HG03060 (cell line): ENCODE measurements at regions not wholly inside any gene's neighbourhood (a gene's known extent, or its start where the extent isn't known, plus 50 kb on each side); places are given as distances from the start of the nearest gene placed in this dataset.
"Not testable (repeated sequence)": the region's sequence is repeated elsewhere in the genome, so short reads cannot be mapped to it uniquely, and the experiment has no call there.

Experiments
- ATAC-seq: cut with Tn5 transposase; IDR thresholded peaks from one replicate; pipeline ENCODE4 v1.9.1; 2021; ENCODE audit warnings: low read depth, moderate number of reproducible peaks; ENCODE audit not compliant: unreplicated experiment

- ATAC-seq: no peak
Measured at GRCh38 chr5:125215593-125215992, 469.2 kb upstream of the ZNF608 start.

DNA sequence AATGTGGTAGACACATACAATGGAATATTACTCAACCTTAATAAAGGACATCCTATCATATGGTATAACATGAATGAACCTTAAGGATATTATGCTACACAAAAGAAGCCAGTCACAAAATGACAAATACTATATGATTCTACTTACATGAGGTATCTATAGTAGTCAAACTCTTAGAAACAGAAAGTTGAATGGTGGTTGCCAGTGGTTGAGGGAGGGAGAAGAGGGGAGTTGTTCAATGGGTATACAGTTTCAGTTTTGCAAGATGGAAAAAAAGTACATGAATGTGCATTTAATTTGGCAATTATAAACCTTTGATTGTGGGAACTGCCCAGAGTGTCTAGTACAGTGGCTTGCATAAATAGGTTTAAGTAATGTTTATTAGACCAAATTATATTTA, 473.3 kb upstream of the ZNF608 start:
- no peak for ATAC-seq

- ATAC-seq: no peak
Measured at GRCh38 chr5:125220284-125220683, 473.8 kb upstream of the ZNF608 start.

DNA sequence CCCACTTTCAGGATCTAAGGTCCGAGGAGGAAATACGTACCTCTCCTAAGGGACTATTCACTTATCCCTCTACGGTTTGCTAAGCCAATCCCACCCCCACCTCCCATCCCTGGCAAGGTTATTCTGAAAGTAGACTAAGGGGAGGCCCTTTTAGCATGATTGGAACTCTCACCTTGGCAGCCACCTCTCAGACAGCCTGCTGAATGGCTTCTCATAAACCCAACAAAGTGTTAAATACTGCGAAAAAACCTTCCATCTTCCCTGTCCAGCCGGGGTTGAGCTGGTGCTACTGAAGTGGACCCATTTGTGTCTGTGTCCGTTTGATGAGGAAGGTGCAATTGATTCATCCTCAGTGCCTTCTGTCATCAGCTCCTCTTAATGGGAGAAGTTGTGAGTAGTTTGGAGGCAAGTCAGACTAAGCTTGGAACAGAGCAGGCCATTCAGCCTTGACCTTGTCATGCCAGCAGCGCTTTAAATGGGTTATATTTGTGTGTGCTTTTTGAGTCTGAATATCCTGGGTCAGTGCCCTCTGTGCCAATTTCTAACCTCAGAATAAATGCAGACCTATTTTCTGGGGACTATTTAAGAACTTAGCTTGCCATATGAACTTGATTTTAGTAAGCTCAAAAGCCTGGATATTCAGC, 476.3 kb upstream of the ZNF608 start:
- no peak for ATAC-seq

- ATAC-seq: no peak
Measured at GRCh38 chr5:125225424-125225823, 479.0 kb upstream of the ZNF608 start.

- ATAC-seq: no peak
Measured at GRCh38 chr5:125226825-125227224, 480.4 kb upstream of the ZNF608 start.

DNA sequence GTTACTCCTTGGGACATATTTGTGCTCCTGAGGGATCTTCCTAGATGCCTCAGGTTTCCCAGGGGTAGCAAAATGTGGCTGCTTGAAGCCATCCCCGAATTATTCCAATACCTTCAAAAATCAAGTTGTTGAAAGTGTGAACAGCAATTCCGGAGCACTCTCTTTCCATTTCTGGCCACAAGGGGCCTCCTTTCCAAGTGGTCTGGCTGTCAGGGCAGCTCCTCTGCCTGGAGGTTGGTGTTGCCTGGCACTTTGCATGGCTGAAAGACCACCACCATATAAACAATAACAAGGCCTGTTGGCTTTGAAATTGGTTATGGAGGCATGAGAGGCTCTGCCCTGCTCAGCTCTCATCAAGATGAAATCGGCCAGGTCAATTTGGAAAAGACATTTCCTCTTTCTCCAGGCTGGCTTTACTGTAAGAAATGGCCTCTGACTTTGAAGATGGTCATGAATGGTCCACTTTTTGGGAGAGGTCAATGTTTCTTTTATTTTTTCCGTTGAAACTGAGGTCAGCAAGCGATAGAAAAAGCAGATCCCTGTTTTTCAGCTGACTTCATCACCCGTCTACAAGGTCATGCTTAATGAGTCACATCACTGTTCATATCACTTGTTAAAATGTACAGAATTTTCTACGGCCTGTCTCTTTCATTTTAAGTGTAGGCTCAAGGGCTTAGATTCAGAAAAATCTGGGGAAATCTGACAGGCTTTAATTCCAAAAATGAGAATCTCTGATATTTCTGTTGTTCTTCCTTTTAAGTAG, 481.1 kb upstream of the ZNF608 start:
- ATAC-seq: no peak

- no peak for ATAC-seq
Measured at GRCh38 chr5:125228363-125229070, 482.1 kb upstream of the ZNF608 start.

DNA sequence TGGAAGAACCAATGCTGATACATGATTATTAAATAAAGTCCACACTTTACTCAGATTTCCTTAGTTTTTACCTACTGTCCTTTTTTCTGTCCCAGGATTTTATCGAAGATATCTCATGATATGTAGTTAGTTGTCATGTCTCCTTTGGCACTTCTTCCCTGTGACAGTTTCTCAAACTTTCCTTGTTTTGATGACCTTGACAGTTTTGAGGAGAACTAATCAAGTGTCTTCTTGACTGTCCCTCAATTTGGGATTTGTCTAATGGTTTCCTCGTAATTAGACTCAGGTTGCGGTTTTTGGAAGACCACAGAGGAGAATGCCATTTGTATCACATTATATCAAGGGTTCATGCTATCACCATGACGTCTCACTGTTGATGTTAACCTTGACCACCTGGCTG, 483.1 kb upstream of the ZNF608 start:
- ATAC-seq: no peak

DNA sequence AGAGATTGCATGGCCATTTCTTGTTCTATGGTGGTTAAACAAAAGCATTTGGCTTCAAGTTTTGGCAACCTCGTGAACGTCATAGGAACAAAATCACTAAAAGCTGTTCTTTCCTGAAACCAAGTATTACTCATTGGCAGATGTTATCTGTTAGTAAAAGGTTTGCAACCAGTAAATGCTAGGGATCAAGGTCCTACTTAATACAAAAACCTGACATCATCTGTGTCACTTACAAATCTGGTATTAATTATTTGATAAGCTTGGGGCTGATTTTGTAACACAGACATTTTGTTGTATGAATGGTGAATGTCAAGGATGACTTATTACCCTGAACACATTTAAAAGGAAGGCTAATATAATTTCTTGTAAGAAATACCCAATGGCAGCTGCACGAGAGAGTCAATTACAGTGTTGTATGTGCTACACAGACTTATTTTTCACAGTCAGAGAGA, 486.4 kb upstream of the ZNF608 start:
- no peak for ATAC-seq

- no peak for ATAC-seq
Measured at GRCh38 chr5:125233944-125234343, 487.5 kb upstream of the ZNF608 start.

GRCh38 chr5:125236007-125236406, 489.6 kb upstream of the ZNF608 start:
- no peak for ATAC-seq

GRCh38 chr5:125236981-125237380, 490.5 kb upstream of the ZNF608 start:
- ATAC-seq: no peak

DNA sequence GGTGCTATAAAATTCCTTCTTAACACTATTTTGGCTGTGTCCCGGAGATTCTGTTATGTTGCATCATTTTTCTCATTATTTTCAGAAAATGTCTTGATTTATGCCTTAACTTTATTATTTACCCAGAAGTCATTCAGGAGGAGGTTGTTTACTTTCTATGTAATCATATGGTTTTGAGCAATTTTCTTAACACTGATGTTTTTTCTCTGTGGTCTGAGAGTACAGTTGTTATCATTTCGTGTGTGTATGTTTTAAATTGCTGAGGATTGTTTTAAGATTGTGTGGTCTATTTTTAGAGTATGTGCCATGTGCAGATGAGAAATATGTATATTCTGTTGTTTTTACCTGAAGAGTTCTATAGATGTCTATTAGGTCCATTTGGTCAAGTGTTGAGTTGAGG, 498.1 kb upstream of the ZNF608 start:
- ATAC-seq: no peak

DNA sequence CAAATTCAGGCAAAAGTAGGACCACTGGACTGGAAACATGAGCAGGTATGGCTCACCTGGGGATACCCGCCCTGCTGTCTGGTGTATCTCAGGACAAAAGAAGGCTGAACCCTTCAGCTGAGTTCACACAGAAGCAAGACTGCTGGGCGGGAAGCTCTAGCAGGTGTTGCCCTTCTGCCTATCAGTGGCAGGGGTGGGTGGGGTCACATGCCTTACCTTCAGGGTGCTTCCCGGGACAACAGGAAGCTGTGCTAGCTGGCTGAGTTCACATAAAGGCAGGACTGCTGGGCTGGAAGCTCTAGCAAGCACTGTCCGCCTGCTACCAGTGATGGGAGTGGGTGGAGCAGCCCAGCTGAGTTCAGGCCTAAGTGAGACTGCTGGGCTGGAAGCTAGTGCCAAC, 498.8 kb upstream of the ZNF608 start:
- ATAC-seq: no peak

DNA sequence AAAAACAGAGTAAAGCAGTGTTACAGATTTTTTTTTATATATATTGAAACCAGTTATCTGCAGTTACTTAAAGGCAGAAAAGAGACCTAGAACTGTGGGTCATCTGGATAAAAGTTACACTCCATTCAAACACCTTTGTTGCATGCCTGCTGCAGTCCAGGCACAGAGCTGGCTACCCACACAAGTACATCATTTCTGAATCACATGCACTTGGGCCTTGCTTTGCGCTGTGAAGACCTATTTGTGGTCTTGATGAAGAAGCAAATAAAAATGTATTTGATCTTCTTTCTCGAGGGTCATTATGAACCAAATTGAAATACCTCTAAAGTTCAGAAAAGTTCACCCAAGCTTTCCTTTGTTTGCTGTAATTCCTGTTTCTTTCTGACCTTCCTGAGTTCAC, 503.0 kb upstream of the ZNF608 start:
- no peak for ATAC-seq

- ATAC-seq: no peak
Measured at GRCh38 chr5:125251703-125252102, 505.3 kb upstream of the ZNF608 start.

DNA sequence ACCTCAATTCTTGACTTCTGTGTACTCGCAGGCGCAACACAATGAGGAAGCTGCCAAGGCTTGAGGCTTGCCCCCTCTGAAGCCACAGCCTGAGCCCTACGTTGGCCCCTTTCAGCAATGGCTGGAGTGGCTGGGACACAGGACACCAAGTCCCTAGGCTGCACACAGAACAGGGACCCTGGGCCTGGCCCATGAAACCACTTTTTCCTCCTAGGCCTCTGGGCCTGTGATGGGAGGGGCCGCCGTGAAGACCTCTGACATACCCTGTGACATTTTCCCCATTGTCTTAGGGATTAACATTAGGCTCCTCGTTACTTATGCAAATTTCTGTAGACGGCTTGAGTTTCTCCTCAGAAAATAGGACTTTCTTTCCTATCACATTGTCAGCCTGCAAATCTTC, 507.2 kb upstream of the ZNF608 start:
- not testable (repeated sequence) for ATAC-seq

DNA sequence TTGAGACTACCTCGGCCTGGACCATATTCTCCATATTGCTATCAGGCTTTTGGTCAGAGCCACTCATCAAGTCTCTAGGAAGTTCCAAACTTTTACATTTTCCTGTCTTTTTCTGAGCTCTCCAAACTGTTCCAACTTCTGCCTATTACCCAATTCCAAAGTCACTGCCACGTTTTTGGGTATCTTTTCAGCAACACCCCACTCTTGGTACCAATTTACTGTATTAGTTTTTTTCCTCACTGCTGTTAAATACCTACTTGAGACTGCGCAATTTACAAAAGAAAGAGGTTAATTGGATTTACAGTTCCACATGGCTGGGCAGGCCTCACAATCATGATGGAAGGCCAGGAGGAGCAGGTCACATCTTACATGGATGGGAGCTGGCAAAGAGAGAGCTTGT, 507.8 kb upstream of the ZNF608 start:
- ATAC-seq: no peak

DNA sequence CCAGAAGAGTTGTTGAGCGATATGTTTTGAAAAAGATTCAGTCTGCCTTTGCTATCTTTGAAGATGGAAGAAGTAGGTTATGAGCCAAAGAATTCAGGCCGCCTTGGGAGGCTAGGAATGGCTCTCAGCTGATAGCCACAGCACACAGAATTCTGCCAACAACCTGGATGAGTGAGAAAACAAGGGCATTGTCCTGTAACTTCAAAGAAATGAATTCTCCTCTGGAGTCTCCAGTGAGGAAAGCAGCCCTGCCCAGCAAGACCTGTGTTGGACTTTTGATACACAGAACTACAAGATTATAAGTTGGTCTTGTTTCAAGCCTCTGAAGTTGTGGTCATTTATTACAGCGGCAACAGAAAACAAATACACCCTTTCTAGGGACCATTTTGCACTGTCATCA, 509.9 kb upstream of the ZNF608 start:
- no peak for ATAC-seq

GRCh38 chr5:125257057-125257972, 510.9 kb upstream of the ZNF608 start:
- ATAC-seq: no peak
